GM23338 (cell line): ENCODE measurements at regions not wholly inside any gene's neighbourhood (a gene's known extent, or its start where the extent isn't known, plus 50 kb on each side); places are given as distances from the start of the nearest gene placed in this dataset.

Experiments used
- ATAC-seq: fragments of 200-7000 bp; cut with Tn5 transposase; 3 replicates; pipeline ENCODE4 v1.9.1; 2020
- DNase-seq: peaks from one replicate; pipeline ENCODE4 v3.0.0-alpha.2; 2015; ENCODE audit warnings: low spot score
- H2AFZ ChIP-seq: fragments of 200-600 bp; sonication (generic); 2 replicates; pipeline ENCODE4 v1.8.0; 2016; ENCODE audit warnings: antibody characterized with exemption, mild to moderate bottlenecking, moderate library complexity
- H3F3A ChIP-seq: fragments of 200-600 bp; sonication (generic); replicated peaks from 2 replicates; pipeline ENCODE4 v1.8.0; 2017; ENCODE audit warnings: antibody characterized with exemption, mixed run types, low read depth
- H3K27ac ChIP-seq: fragments of 200-600 bp; sonication (generic); 2 replicates; pipeline ENCODE4 v1.6.1; 2016; ENCODE audit warnings: low read depth
- H3K27me3 ChIP-seq: fragments of 200-600 bp; sonication (generic); 2 replicates; pipeline ENCODE4 v1.8.0; 2016; ENCODE audit warnings: mild to moderate bottlenecking, mixed run types, moderate library complexity; ENCODE audit not compliant: insufficient read depth
- H3K36me3 ChIP-seq: fragments of 200-600 bp; sonication (generic); 2 replicates; pipeline ENCODE4 v1.8.0; 2016; ENCODE audit warnings: mild to moderate bottlenecking; ENCODE audit not compliant: insufficient read depth
- H3K4me1 ChIP-seq: fragments of 200-600 bp; sonication (generic); 2 replicates; pipeline ENCODE4 v1.8.0; 2016; ENCODE audit warnings: mild to moderate bottlenecking, moderate library complexity; ENCODE audit not compliant: insufficient read depth
- H3K4me2 ChIP-seq: fragments of 200-600 bp; sonication (generic); 2 replicates; pipeline ENCODE4 v1.7.1; 2017; ENCODE audit warnings: mixed run types
- H3K4me3 ChIP-seq: fragments of 200-600 bp; sonication (generic); 2 replicates; pipeline ENCODE4 v1.6.1; 2016; ENCODE audit warnings: mixed run types
- H3K79me2 ChIP-seq: fragments of 200-600 bp; sonication (generic); replicated peaks from 2 replicates; pipeline ENCODE4 v1.8.0; 2017; ENCODE audit warnings: mild to moderate bottlenecking; ENCODE audit not compliant: insufficient read depth
- H3K9me2 ChIP-seq: fragments of 200-600 bp; sonication (generic); 2 replicates; pipeline ENCODE4 v1.8.0; 2017; ENCODE audit not compliant: insufficient read depth
- H4K20me1 ChIP-seq: fragments of 200-600 bp; sonication (generic); replicated peaks from 2 replicates; pipeline ENCODE4 v1.8.0; 2017; ENCODE audit warnings: mild to moderate bottlenecking; ENCODE audit not compliant: insufficient read depth
- H3K27ac Mint-ChIP-seq: 2 replicates; pipeline ENCODE4 v1.8.0; 2020; ENCODE audit warnings: inconsistent platforms, mild to moderate bottlenecking, moderate library complexity, mixed read lengths
- H3K27me3 Mint-ChIP-seq: 3 replicates; pipeline ENCODE4 v1.8.0; 2022; ENCODE audit warnings: low read depth, mild to moderate bottlenecking, moderate library complexity, mixed read lengths, inconsistent platforms; ENCODE audit not compliant: insufficient read depth, poor library complexity
- H3K36me3 Mint-ChIP-seq: 3 replicates; pipeline ENCODE4 v1.8.0; 2021; ENCODE audit warnings: low read depth, mild to moderate bottlenecking, inconsistent platforms, moderate library complexity, mixed read lengths
- H3K4me1 Mint-ChIP-seq: 3 replicates; pipeline ENCODE4 v1.8.0; 2020; ENCODE audit warnings: mild to moderate bottlenecking, inconsistent platforms, mixed read lengths
- H3K4me3 Mint-ChIP-seq: 3 replicates; pipeline ENCODE4 v1.8.0; 2021; ENCODE audit warnings: moderate library complexity, mild to moderate bottlenecking, inconsistent platforms, mixed read lengths
- H3K9me3 Mint-ChIP-seq: 3 replicates; pipeline ENCODE4 v1.8.0; 2020; ENCODE audit warnings: moderate library complexity, mild to moderate bottlenecking, inconsistent platforms, mixed read lengths
- CREB1 ChIP-seq: fragments of 250-450 bp; sonication (Bioruptor Pico); IDR thresholded peaks from 2 replicates; pipeline ENCODE4 v1.5.0; 2020; ENCODE audit warnings: low read depth, mild to moderate bottlenecking, moderate library complexity
- CTCF ChIP-seq, 2 experiments: fragments of 200-600 bp in 1 of 2; sonication (generic) in 1 of 2; conservative IDR thresholded peaks; 2 replicates each; pipeline versions ENCODE4 v1.5.1 to v1.6.1; 2016 to 2017; ENCODE audit warnings: antibody characterized with exemption in 2 of 2, low read depth in 2 of 2, mild to moderate bottlenecking in 2 of 2, moderate library complexity in 1 of 2
- ETS1 ChIP-seq: IDR thresholded peaks from 2 replicates; pipeline ENCODE4 v1.6.1; 2016; ENCODE audit warnings: antibody characterized with exemption
- EZH2 ChIP-seq: fragments of 200-600 bp; sonication (generic); IDR thresholded peaks from one replicate; pipeline ENCODE4 v1.8.0; 2017; ENCODE audit warnings: antibody characterized with exemption, mild to moderate bottlenecking, low read depth; ENCODE audit not compliant: unreplicated experiment
- POLR2AphosphoS5 ChIP-seq: IDR thresholded peaks from 2 replicates; pipeline ENCODE4 v1.6.1; 2016; ENCODE audit warnings: antibody characterized with exemption, low read depth
- REST ChIP-seq: IDR thresholded peaks from one replicate; pipeline ENCODE4 v1.6.1; 2018; ENCODE audit warnings: antibody characterized with exemption; ENCODE audit not compliant: unreplicated experiment
- STAT1 ChIP-seq: IDR thresholded peaks from one replicate; pipeline ENCODE4 v1.6.1; 2016; ENCODE audit warnings: antibody characterized with exemption; ENCODE audit not compliant: unreplicated experiment
- ZNF114 ChIP-seq: fragments of 250-450 bp; sonication (Bioruptor Pico); IDR thresholded peaks from 2 replicates; pipeline ENCODE4 v1.5.0; 2020; ENCODE audit warnings: mild to moderate bottlenecking, moderate library complexity
- ZNF331 ChIP-seq: fragments of 250-450 bp; sonication (Bioruptor Pico); IDR thresholded peaks from 2 replicates; pipeline ENCODE4 v1.5.0; 2020; ENCODE audit warnings: low read depth, mild to moderate bottlenecking, moderate library complexity

GRCh38 chr3:153252963-153253362 is 90.9 kb downstream of the RAP2B start:
- H3K9me2 ChIP-seq, result no peaks in the 10 kb centered on the region
- H3K4me3 ChIP-seq, result no peak overlapping the region
- ATAC-seq (no peak), DNase-seq (no peak)
- no peaks in the 10 kb centered on the region for H3K9me3 Mint-ChIP-seq
- no peak overlapping the region for H2AFZ ChIP-seq
- no peak overlapping the region for H3K27ac ChIP-seq
- peaks cover 17% of the 10 kb centered on the region; the same call in 1 of the 2 replicates for H3K4me1 ChIP-seq
- H3K27me3 Mint-ChIP-seq, result no peaks in the 10 kb centered on the region
- H3K4me3 Mint-ChIP-seq, result no peak overlapping the region
- no peak for TF ChIP-seq ZNF331
- TF ChIP-seq ZNF114 (CRISPR knock-in tag), result no peak
- TF ChIP-seq EZH2, result no peak
- no peak for TF ChIP-seq ETS1
- H4K20me1 ChIP-seq, result no peaks in the 10 kb centered on the region
- peaks cover 18% of the 10 kb centered on the region; the same call in 2 of the 3 replicates for H3K4me1 Mint-ChIP-seq
- no peak overlapping the region for H3K27ac Mint-ChIP-seq
- H3K27me3 ChIP-seq, result no peaks in the 10 kb centered on the region
- H3K4me2 ChIP-seq, result no peak overlapping the region
- H3K36me3 ChIP-seq, result no peaks in the 10 kb centered on the region
- H3K36me3 Mint-ChIP-seq, result no peaks in the 10 kb centered on the region; the same call in 2 of the 3 replicates
- H3F3A ChIP-seq, result no peaks in the 10 kb centered on the region
- no peaks in the 10 kb centered on the region for H3K79me2 ChIP-seq

GRCh38 chr3:153254361-153254760 is 92.3 kb downstream of the RAP2B start:
- ATAC-seq, result no peak
- DNase-seq, result peak; percentile 23
- Mint-ChIP-seq H3K4me1 (peaks cover 18% of the 10 kb centered on the region; the same call in 2 of the 3 replicates), H3K4me3 (no peak overlapping the region), H3K27me3 (no peaks in the 10 kb centered on the region), H3K36me3 (no peaks in the 10 kb centered on the region; the same call in 2 of the 3 replicates), H3K27ac (no peak overlapping the region), H3K9me3 (no peaks in the 10 kb centered on the region)
- Histone ChIP-seq H2AFZ (no peak overlapping the region), H3K9me2 (no peaks in the 10 kb centered on the region), H3K4me2 (no peak overlapping the region), H3K27ac (peak overlapping the region; percentile 10; the same call in 1 of the 2 replicates), H3K27me3 (no peaks in the 10 kb centered on the region), H4K20me1 (no peaks in the 10 kb centered on the region), H3K36me3 (no peaks in the 10 kb centered on the region), H3F3A (no peaks in the 10 kb centered on the region), H3K4me3 (no peak overlapping the region), H3K4me1 (peaks cover 17% of the 10 kb centered on the region; the same call in 1 of the 2 replicates), H3K79me2 (no peaks in the 10 kb centered on the region)
- no peak for TF ChIP-seq POLR2AphosphoS5
- TF ChIP-seq ZNF331, result no peak
- no peak for TF ChIP-seq CTCF (conservative IDR thresholded peaks at IDR 0.05; ENCODE audit: low read depth in 2 of 2)
- TF ChIP-seq STAT1, result no peak
- no peak for TF ChIP-seq ETS1
- TF ChIP-seq EZH2, result no peak
- TF ChIP-seq REST, result no peak
- TF ChIP-seq CREB1 (CRISPR knock-in tag), result no peak
- TF ChIP-seq ZNF114 (CRISPR knock-in tag), result no peak
